T-helper 1 cell treated with Interleukin-12 subunit alpha and Interleukin-12 subunit beta and Interleukin-4 antibody, amounts not matched to agents 30 ng/mL and 1 ng/mL, for 36 hours (primary cell): ENCODE measurements at regions not wholly inside any gene's neighbourhood (a gene's known extent, or its start where the extent isn't known, plus 50 kb on each side); places are given as distances from the start of the nearest gene placed in this dataset.

ENCODE experiments used
- intact Hi-C: fragments of 100-400 bp; cut with micrococcal nuclease; formaldehyde crosslinking; loops from one replicate; pipeline ENCODE4 v1.15.1; 2024

DNA sequence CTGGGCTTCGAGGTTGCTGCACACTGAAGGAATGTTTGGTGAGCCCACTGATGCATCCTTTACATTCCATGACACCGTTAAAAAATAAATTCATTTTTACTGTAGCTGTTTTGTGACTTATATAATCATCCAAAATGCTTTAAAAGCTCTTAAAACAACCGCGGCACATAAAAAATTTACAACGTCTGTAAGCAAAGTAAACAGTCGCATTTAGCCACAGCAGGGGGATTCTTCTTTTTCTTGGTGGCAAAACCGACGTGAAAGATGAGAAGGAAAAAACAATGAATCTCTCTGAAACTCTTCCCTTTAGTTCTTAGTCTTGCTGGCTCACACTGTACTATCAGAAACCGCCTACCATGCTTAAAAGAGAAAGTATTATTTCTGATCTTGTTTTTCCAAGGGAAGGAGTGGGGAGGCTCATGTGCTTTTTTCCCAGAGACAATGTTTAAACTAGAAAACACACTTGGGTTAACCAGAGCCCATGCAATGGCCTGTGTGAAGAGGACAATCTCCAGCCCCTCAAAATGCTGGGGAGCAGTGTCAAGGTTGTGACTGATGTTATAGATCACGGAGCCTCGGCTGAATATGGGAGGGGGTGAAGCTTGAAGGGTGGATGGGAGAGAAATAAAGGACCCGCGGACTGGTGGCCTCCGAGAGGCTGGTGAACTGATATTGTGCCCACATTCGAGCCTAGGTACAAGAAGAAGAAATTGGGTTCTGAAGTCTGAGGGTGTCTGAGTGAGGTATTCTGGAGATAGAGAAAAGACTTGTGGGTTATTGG is 91.1 kb downstream of the IRF8 start:
- intact Hi-C loops = loop anchor here (1.0 kb wide), 1 partner anchor 88 kb away; no protein-coding TSS in a partner anchor

DNA sequence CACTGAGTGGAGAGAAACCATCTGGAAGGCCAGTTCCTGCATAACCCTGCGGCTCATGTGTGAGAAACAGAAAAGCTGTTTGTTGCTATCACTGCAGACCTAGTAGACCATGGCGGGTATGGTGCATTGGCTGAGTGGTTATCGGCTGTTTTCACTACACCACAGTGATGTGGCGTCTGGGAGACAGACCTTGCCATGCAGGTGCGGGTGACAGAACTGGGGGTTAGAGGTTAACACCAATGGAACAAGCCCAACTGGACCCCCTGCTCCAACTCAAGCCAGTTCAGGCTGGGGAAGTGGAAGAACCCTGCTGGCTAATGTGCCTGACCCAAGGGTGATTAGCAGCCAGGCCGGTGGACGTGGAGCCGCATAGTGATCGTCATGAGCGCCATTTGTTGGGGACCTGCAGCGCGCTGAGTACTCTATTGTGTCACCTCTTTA is 91.9 kb downstream of the IRF8 start:
- intact Hi-C loops = no loop called here

DNA sequence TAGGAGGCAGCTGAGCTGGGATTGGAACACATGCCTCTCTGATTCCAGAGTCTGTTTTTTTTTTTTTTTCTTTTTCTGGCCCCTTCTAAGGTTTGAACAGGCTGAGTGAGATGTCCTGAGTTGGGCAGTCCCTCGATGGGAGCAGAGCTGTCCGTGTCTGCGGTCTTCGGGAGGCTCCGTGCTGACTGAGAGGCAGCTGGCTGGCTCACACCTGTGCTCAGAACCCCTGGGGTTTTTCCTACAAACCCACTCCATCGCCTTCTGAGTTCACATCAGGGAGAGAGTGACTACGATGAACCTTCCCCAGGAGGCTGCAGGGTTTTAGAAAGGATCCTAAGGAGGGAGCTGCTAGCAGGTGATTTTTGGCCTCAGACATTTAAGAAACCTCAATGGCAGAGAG is 92.5 kb downstream of the IRF8 start:
- intact Hi-C loops = no loop called here

DNA sequence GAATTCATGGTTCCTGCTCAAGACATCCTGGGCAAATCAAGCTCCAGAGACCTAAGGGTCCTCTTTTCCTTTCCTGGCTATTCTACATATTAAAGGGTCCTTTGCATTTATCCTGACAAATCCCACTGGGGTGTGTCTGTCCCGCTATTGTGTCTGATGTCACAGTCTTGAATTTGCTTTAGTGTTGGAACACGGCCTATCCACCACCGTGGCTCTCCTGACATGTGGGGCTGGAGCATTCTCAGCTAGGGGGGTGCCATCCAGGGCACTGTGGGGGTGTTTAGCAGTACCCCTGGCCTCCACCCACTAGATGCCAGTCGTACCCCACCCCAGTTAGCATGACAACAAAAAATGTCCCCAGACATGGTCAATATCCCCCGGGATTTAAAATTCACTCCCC is 92.9 kb downstream of the IRF8 start:
- intact Hi-C loops = no loop called here

DNA sequence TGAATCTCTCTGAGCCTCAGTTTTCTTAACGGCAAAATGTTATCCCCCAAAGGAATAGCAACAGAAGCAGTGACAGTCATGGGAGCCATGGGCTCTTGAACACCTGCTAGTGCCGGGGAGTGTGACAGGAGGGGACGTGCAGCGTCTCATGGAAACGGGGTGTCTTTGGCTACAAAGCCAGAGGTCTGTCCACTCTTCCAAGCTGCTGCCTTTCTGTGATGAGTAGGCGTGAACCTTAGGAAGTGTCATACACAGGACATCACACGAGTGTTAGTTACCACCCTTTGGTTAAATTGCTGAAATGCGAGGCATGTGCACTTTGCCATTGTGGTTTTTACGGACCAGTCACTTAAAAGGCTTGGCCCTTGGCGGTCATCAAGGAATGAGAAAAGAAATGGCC is 93.4 kb downstream of the IRF8 start:
- intact Hi-C loops = no loop called here

DNA sequence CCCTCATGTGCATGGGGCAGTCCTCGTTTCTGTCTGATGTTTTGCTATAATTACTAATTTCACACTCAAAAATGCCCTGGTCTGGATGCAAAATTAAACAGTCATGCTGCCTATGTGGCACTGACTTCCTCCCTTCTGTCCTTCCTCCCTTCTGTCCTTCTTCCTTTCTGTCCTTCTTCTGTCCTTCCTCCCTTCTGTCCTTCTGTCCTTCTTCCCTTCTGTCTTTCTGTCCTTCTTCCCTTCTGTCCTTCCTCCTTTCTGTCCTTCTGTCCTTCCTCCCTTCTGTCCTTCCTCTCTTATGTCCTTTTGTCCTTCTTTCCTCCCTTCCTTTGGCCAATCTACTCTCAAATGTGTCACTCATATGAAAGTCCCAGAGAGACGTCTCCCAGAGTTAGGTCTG is 93.8 kb downstream of the IRF8 start:
- intact Hi-C loops = no loop called here

DNA sequence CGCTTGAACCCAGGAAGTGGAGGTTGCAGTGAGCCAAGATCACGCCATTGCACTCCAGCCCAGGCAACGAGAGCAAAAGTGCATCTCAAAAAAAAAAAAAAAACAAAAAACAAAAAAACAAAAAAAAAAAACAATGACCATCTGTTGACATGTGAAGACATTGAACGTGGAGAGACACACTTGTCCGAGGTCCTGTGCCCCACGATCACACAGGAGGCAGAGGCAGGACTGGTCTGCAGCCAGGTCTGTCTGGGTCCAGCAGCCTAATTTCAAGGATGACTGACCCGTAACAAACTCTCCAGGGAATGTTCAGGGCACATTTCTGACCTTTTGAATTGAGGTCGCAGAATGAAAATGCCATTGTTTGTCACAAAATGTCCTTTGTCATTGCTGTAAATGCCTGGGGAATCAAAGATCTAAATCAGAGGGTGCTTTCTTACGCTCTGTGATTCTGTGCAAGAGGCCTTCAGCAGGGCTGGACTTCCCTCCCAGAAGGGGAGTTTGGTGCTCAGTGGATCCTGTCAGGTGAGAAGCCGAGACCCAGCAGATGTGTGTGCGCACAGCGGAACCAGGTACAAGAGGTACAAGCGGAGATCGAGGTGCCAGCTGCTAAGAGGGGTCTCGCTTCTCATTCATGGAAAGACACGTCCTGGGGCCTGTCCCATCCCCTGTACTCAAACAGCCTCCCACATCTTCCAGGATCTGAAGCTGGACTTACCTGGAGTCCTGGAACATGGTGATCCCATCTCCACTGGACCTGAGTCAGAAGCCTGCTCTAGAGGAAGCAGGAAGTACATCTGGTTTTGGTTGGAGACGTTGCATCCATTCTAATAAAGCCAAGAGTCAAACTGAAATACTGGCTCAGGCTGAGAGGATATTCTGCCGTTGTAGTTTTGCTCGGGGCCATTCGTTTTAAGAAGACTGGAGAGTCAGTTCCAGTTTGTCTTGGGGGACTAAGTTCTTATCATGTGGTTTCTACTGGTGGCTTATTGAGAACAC is 95.8 kb downstream of the IRF8 start:
- intact Hi-C loops = no loop called here

DNA sequence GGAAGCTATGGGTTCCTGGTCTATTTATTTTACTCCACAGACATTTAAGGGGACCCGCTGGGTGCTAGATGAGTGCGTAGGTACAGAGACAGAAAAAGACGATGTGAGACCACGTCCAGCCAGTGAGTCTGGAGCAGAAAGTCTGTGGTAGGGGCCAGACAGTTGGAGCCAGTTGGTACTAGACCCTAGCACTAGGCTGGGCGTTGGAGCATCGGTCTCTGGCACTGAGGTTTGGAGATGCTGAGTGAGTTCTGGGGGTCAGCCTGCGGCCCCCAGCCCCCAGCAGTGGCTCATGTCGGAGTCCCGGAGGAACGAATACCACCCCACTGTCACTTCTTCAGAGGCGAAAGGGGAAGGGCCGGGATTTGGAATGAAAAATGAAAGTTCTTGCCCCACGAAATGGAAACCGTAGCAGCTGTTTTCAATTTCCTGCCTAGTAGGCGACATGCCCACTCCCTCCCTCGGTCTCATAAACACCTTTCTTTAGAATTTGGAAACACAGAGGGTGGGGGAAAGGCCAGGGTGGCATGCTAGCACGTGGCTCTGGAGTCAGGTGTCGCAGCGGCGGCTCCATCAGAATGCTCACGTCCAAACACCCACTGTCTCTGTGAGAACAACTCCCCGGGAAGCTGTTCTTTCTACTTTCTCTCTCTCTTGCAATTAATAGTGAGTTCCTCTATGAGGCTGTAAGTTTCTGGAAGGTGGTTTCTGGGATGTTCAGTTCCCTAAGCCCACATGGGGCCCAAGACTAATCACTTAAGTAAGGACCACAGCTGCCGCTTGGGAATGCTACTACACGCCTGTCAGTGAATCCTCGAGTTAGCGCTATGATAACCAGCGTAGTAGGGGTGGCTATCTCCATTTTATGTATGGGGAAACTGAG is 96.8 kb downstream of the IRF8 start:
- intact Hi-C loops = no loop called here

DNA sequence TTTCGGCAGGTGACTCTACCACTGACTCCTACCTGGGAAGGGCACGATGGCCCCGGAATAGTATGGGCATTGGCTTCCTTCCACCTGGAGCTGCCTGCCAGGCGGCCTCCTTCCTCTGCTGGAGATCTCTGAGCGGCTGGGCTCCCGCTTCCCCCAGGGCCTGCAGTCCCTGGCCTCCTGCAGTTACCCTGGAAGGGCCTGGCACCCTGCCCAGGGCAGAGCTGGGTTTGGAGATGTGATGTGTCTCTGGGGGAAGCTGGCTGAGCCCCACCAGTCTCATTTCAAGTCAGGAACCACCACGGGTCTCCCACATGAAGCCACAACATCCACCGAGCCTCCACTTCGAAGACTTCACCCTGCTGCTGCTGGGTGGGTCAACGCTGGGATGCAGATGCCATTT is 97.9 kb downstream of the IRF8 start:
- intact Hi-C loops = no loop called here

DNA sequence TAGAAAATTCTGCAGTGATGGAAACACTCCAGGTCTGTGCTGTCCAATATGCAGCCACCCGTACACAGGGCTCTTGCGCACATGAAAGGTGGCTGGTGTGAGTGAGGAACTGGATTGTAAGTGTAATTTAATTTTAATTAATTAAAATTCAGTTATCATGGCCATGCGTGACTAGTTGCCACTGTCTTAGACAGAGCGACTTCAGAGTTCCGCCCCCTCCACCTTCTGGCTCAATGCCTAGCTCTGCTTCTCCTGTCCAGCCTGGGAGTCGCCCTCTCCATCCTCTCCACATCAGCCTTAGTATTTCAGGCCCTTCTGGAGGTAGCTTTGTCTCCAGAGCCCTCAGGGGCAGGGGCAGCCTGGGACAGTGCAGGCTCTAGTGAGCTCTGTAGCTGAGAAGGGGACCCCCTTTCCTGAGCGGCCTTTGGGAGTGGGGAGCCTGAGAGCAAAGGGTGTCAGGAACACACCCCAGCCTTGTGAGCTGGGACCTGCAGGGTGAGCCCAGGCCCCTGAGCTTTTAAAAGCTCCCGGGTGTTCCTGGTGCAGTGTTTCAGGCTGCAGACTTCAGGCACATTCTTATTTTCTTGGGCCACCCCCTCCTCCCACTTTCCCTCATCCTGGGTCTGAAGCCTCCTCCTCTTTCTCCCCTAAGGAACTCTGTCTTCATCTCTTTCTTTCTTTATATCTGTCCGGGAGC is 99.4 kb downstream of the IRF8 start:
- intact Hi-C loops = no loop called here

DNA sequence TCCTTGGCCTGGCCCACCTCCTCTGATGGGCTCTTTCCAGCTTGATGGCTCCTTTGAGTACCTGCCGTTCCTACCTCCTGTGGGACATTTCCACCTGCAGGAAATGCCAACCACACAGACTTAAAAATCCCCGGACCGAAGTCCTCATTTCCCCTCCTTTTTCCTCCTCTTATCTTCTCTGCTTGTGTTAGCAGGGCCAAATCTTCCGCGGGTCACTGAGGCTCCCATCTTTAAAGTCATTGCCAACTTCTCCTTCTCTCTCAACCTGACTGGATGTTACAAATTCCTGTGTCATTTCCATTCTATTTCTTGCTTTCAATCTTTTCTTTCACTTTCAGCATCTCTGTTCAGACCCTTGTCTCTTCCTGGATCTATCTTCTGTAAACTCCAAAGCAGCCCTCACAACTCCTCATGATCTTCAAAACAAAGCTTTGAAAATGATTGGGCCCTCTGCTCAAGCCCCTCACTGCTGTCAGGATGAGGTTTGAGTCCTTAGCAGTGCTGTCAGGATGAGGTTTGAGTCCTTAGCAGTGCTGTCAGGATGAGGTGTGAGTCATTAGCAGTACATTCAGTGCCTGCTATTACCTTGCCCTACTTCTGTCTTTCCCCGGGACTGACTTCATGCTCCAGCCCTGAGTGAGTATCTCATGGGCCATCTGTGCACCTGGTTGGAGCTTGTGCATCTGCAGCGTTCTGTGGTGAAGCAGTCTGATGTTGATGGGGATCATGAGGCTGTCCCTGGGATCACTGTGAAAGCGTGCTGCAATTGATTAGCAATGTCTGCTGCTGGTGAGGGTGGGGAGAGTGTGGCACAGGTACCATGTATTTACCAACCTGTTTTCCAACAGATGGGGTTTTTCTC is 100.1 kb downstream of the IRF8 start:
- intact Hi-C loops = loop anchor here (1.0 kb wide), 1 partner anchor 11 kb away; no protein-coding TSS in a partner anchor

DNA sequence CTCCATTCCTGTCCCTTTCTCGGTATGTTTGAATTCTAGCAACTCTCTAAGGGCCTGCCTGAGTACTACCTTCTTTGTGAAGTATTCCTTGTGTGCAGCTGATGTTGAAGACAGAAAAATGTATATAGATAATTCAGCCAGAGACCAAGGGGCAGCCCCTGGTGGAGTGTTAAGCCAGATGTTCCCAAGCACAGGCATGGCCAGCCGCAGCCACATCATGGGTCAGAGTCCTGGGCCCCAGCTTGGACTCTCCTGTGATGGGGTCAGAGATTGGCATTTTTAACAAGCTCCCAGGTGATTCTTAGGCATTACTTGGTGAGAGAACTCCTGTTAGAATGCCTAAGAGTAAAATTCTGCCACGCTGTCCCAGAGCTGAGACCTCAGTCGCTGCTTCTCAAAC is 100.8 kb downstream of the IRF8 start:
- intact Hi-C loops = loop anchor here (1.0 kb wide), 1 partner anchor 11 kb away; no protein-coding TSS in a partner anchor

DNA sequence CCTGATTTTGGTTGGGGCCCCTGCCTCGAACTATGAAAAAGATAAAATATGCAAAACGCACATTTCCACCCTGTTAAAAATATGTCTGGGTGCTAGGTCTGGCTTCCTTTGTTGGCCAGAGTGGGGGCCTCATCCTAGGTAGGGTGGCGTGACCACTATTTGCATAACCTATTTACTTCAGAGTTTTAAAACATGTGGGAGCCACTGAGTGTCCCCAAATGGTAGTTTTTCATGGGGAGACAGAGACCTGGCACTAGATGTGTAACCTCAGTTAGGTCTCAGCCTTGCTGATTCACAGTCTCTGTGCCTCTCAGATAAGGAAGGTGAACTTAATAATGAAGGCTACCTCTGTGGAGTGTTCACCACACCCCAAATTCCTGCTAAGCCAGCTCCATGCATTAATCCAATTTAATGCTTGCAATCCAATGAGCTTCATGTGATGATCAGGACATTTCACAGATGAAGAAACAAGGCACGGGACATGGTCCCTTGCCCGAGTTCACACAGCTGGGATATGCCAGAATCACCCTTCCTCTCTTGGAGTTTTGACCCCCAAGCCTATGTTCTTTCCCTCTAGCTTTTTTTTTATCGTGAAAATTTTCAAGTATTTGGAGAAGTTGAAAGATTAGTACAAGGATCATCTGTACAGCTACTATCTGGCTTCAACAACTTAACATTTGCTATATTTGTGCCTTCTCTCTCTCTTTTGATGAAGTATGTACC is 103.4 kb downstream of the IRF8 start:
- intact Hi-C loops = no loop called here

DNA sequence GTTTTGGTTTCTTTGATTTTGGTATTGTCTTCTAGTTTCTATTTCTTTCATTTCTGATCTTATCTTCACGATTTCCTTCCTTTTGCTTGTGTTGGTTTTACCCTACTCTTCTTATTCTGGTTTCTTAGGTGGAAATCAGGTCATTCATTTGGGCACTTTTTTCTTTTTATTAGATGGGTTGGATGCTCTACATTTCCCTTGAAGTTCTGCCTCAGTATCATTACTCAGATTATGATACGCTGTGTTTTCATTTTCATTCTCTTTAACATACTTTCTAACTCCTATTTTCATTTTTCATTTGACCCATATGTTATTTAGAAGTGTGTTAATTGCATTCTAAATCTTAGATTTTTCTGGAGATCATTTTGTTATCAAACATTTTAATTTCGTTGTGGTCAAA is 108.6 kb downstream of the IRF8 start:
- intact Hi-C loops = no loop called here

DNA sequence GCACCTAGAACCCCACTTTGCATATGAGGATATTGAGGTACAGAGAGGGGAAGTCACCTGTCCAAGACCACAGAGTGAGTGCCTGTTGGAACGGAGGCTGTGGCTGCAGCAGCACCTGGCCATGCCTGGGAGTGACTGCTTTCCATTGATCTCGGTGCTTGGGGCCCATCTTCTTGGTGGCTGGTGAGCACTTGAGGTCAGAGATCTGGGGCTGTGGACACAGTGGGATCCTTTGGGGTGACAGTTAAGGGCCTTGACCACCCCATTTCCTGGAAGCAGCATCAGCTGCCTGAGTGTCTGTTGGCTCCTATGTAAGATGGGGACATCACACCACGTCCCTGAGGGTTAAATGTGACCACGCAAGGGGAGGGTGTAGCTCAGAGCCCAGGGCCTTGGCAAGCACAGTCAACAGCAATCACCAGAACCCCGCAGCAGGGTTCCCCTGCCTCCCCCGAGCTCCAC is 111.7 kb downstream of the IRF8 start:
- intact Hi-C loops = no loop called here

DNA sequence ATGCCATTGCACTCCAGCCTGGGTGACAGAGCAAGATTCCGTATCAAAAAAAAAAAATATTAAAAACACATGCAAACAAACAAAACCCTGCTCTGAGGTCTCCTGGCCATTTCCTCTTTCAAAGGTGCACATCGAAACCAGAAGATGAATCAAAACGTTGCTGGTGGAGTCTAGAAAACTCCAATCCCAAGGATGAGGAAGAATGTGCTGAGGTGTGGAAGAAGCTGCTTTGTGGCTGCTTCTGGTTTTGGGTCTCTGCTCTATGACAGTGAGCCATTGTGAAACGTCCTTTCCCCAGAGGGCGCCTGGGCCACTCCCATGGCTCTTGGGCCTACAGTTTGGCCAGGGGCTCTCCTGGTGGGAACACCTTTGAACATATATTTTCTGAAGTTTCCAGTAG is 112.6 kb downstream of the IRF8 start:
- intact Hi-C loops = no loop called here

DNA sequence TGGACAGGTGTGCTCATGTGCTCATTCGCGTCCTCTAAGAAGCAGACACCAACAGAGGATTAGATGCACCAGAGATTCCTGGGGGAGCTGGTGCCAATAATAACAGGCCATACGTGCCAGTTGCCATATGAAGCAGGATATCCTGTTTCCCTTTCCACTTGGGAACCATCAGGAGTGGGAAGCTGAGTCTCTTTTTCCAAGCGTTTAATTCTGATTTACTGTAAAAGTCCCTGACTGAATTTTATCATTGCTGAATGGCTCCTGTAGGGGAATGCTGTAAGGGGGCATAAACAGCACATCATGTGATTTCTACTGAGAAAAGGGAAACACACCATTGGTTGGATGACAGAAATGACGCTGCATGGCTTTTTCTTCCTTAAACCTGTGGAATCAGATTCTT is 113.3 kb downstream of the IRF8 start:
- intact Hi-C loops = no loop called here

DNA sequence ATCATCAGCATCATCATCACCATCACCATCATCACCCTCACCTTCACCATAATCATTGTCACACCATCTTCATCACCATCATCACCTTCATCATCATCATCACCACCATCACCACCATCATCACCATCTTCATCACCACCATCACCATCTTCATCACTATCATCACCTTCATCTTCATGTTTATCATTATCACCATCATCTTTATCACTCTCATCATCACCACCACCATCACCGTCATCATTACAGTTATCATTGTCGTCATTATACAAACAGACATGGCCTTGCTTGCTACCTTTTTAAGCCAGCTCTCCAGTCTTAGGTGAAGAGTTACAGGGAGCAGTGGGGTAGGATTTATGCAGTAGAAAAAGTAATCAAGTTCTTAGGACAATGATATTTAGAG is 114.9 kb downstream of the IRF8 start:
- intact Hi-C loops = no loop called here

DNA sequence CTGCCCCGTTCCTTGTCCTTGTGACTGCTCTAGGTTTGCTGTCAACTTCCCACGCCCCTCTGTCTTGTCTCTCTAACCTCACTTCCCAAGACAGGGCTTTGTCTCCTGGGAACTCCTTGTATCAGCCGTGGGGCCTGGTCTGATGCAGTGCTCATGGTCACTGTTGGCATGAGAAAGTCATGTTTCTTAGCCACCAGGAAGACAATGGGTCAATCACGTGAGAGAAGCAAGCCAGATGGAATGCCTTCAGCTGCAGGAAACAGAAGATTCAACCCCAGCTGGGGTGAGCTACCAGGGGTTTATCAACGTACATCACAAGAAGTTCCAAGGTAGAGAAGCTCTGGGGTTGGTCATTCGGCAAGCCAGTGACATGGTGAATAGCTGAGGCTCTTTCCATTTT is 116.6 kb downstream of the IRF8 start:
- intact Hi-C loops = loop anchor here (1.0 to 5.0 kb wide), 3 partner anchors 28 to 194 kb away; no protein-coding TSS in a partner anchor
